Body of pancreas (tissue), 4 donors: ENCODE measurements at regions not wholly inside any gene's neighbourhood (a gene's known extent, or its start where the extent isn't known, plus 50 kb on each side); places are given as distances from the start of the nearest gene placed in this dataset.

Experiments used
- ATAC-seq: fragments of 150-250 bp; one replicate; pipeline ENCODE4 v1.9.1; 2016
- DNase-seq, 4 donors: peaks; one replicate each; pipeline ENCODE4 v3.0.0-alpha.2; 2019
- H3K27ac ChIP-seq, 4 donors: fragments of 200-600 bp; sonication (generic); 1 replicate in 3 of 4; 2 replicates in 1 of 4; pipeline versions ENCODE4 v1.5.1 to v1.6.1; 2016 to 2019; ENCODE audit warnings: mild to moderate bottlenecking in 1 of 4, mixed read lengths in 1 of 4, moderate library complexity in 1 of 4
- H3K27me3 ChIP-seq, 2 donors: fragments of 200-600 bp; sonication (generic); one replicate each; pipeline ENCODE4 v1.6.0; 2016; ENCODE audit warnings: mild to moderate bottlenecking in 1 of 2
- H3K36me3 ChIP-seq, 2 donors: fragments of 200-600 bp; sonication (generic); replicated peaks in 1 of 2; 2 replicates each; pipeline ENCODE4 v1.5.1; 2016; ENCODE audit warnings: low read depth in 2 of 2; ENCODE audit not compliant: insufficient read depth in 1 of 2
- H3K4me1 ChIP-seq: fragments of 200-600 bp; sonication (generic); one replicate; pipeline ENCODE4 v1.6.0; 2016
- H3K4me3 ChIP-seq, 2 donors: fragments of 200-600 bp; sonication (generic); 1 replicate in 1 of 2; 2 replicates in 1 of 2; pipeline ENCODE4 v1.5.1; 2016 to 2019
- H3K9me3 ChIP-seq, 3 donors: fragments of 200-600 bp; sonication (generic); 1 replicate in 2 of 3; 2 replicates in 1 of 3; pipeline ENCODE4 v1.5.1; 2016
- POLR2A ChIP-seq, 3 donors: fragments of 450-650 bp; IDR thresholded peaks; one replicate each; pipeline ENCODE4 v1.6.1; 2016; ENCODE audit warnings: antibody characterized with exemption in 3 of 3, mild to moderate bottlenecking in 2 of 3
- WGBS, 2 donors: methylation state at CpG; one replicate each; pipeline ENCODE4 v1.1.5; 2017; 5-methylcytosine and 5-hydroxymethylcytosine counted together
- intact Hi-C: fragments of 100-400 bp; cut with DNase I; formaldehyde crosslinking; loops from one replicate; pipeline ENCODE4 v1.15.1; 2023
- TF ChIP-seq, protein P1 (sequence below), 7 experiments: fragments of 450-650 bp in 4 of 7; fragments of 200-600 bp in 3 of 7; sonication (generic) in 3 of 7; IDR thresholded peaks; one replicate each; pipeline ENCODE4 v1.5.1; 2016 to 2019; ENCODE audit warnings: antibody characterized with exemption in 7 of 7

DNA sequence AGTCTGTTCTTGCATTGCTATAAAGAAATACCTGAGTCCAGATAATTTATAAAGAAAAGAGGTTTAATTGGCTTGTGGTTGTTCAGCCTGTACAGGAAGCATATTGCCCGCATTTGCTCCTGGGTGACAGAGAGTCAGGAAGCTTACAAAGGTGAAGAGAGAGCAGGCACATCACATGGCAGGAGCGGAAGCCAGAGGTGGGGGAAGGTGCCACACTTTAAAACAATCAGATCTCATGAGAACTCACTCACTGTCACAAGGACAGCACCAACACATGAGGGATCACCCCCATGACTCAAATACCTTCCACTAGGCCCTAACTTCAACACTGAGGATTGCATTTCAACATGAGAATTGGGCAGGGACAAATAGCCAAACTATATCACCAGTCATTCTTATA, 124.8 kb upstream of the COL5A2 start:
- ATAC-seq (no peak), DNase-seq (no peak)
- no peak overlapping the region for H3K27ac ChIP-seq
- intact Hi-C loops = no loop called here
- H3K9me3 ChIP-seq = no peaks in the 10 kb centered on the region
- WGBS, 2 donors = 79 to 96% methylated on average over 2 of the region's 2 CpGs
- no peaks in the 10 kb centered on the region for H3K27me3 ChIP-seq
- TF ChIP-seq POLR2A (IDR thresholded peaks at IDR 0.05) = no peak
- TF ChIP-seq, protein P1, sequence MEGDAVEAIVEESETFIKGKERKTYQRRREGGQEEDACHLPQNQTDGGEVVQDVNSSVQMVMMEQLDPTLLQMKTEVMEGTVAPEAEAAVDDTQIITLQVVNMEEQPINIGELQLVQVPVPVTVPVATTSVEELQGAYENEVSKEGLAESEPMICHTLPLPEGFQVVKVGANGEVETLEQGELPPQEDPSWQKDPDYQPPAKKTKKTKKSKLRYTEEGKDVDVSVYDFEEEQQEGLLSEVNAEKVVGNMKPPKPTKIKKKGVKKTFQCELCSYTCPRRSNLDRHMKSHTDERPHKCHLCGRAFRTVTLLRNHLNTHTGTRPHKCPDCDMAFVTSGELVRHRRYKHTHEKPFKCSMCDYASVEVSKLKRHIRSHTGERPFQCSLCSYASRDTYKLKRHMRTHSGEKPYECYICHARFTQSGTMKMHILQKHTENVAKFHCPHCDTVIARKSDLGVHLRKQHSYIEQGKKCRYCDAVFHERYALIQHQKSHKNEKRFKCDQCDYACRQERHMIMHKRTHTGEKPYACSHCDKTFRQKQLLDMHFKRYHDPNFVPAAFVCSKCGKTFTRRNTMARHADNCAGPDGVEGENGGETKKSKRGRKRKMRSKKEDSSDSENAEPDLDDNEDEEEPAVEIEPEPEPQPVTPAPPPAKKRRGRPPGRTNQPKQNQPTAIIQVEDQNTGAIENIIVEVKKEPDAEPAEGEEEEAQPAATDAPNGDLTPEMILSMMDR (IDR thresholded peaks at IDR 0.05) = no peak
- H3K4me3 ChIP-seq = no peak overlapping the region
- H3K36me3 ChIP-seq = no peaks in the 10 kb centered on the region
- peaks cover 7% of the 10 kb centered on the region for H3K4me1 ChIP-seq

DNA sequence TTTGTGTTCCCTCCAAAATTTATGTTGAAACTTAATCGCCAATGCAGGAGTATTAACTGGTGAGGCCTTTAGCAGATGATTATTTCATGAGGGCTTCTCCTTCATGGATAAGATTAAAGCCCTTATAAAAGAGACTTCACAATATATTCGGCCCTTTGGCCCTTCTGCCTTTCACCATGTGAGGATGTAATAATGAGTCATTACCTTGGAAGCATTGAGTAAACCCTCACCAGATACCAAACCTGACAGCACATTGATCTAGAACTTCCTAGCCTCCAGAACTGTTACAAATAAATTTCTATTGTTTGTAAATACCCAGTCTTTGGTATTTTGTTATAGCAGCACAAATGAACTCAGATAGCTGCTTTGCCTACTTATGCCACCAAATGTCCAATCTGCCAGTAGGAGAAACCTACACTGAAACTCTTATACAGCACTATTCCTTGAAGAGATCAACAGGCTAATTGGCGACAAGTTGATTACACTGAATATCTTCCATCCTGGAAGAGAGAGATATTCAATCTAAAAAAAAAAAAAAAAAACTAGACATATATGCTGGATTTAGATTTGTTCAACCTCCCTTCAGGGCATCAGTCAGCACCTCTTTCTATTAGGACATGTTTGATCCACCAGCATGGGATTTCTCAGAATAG, 125.9 kb upstream of the COL5A2 start:
- Histone ChIP-seq H3K9me3 (no peaks in the 10 kb centered on the region), H3K36me3 (no peaks in the 10 kb centered on the region), H3K27me3 (no peaks in the 10 kb centered on the region), H3K27ac (no peak overlapping the region), H3K4me1 (peaks cover 7% of the 10 kb centered on the region), H3K4me3 (no peak overlapping the region)
- ATAC-seq = no peak
- 75 to 86% methylated on average over 3 of the region's 3 CpGs for WGBS, 2 donors
- DNase-seq = no peak
- intact Hi-C loops = no loop called here
- TF ChIP-seq, protein P1 (IDR thresholded peaks at IDR 0.05) = no peak
- no peak for TF ChIP-seq POLR2A (IDR thresholded peaks at IDR 0.05)

DNA sequence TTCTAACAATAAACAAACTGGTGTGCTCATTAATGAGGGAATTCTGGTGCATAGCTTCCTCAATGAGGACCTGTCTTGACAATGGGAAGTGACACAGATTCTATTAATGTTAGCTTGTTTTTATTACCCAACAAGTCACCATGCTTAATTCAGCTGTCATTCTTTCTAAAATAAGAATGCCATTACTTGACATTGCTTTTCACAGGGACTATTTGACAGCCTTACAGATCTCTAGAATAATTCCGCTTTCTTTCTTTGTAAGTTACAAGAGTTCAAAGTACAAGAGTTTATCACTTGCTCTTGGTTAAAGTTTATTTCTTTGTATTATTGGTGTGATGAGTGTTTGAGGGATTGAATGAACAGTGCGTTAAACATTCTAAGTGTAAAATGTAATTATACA, 127.0 kb upstream of the COL5A2 start:
- Histone ChIP-seq H3K4me1 (peaks cover 7% of the 10 kb centered on the region), H3K9me3 (no peaks in the 10 kb centered on the region), H3K27ac (no peak overlapping the region), H3K27me3 (no peaks in the 10 kb centered on the region), H3K36me3 (no peaks in the 10 kb centered on the region), H3K4me3 (no peak overlapping the region)
- ATAC-seq = no peak
- DNase-seq = no peak
- WGBS, 2 donors = 24 to 31% methylated on average over 2 of the region's 2 CpGs
- TF ChIP-seq, protein P1 (IDR thresholded peaks at IDR 0.05) = no peak
- intact Hi-C loops = no loop called here

DNA sequence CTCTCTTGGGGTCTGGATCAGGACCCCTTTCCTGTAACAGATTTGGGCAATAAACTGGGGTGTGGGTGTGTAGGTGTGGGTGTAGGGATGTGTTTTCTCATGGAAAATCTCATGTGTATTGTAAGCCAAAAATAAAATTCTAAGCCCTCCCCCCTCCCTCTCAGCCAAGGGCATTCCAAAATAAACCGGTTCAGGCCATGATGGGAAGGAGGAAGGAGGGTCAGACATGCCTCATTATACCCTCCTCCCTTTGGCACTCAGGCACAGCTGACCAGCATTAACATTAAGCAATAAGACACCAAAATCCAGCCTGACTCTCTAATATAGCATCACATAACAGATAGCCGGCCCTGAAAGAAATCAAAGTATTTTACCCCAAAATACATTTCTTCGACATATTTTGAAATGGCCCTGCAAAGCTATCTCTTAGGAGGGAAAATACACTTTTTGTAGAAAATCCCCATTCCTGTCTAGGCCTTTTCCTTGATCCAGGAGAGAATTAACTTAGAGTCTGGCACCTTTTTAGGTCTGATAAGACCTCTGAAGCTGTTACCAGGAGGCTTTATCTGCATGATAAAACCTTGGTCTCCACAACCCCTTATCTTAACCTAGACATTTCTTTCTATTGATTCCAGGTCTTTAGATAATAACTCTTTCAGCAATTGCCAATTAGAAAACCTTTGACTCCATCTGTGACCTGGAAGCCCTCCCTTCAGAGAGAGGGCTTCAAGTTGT, 128.7 kb upstream of the COL5A2 start:
- Histone ChIP-seq H3K27me3 (no peaks in the 10 kb centered on the region), H3K27ac (no peak overlapping the region), H3K4me1 (peaks cover 7% of the 10 kb centered on the region), H3K9me3 (no peaks in the 10 kb centered on the region), H3K36me3 (no peaks in the 10 kb centered on the region), H3K4me3 (no peak overlapping the region)
- ATAC-seq = no peak
- DNase-seq = no peak
- 82 to 95% methylated on average over 3 of the region's 3 CpGs for WGBS, 2 donors
- intact Hi-C loops = no loop called here
- TF ChIP-seq POLR2A (IDR thresholded peaks at IDR 0.05) = no peak
- TF ChIP-seq, protein P1 (IDR thresholded peaks at IDR 0.05) = no peak

DNA sequence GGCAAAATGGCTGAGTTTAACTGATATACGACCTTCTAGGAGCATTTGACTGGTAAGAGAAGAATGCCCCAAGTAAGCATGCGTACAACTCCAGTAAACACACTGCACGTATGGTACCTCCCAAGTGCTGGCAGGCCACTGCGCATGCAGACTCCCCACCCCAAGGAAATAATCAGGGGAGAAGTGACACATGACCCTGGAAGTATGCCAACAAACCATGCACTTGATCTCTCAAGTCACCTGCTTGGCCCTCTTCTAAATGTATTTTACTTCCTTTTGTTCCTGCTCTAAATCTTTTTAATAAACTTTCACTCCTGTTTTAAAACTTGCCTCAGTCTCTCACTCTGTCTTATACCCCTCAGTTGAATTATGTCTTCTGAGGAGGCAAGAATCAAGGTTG, 129.8 kb upstream of the COL5A2 start:
- H3K27me3 ChIP-seq = no peaks in the 10 kb centered on the region
- H3K9me3 ChIP-seq = no peaks in the 10 kb centered on the region
- intact Hi-C loops = no loop called here
- DNase-seq (peak in 2 of 4 donors; percentile 12 to 16), ATAC-seq (no peak)
- H3K4me3 ChIP-seq = no peak overlapping the region
- peaks cover 7% of the 10 kb centered on the region for H3K4me1 ChIP-seq
- WGBS, 2 donors = 78 to 79% methylated on average over 4 of the region's 4 CpGs
- TF ChIP-seq, protein P1 (IDR thresholded peaks at IDR 0.05) = no peak
- H3K36me3 ChIP-seq = no peaks in the 10 kb centered on the region
- H3K27ac ChIP-seq = no peak overlapping the region
